IPS DF 6.9 (cell line): ENCODE measurements at regions not wholly inside any gene's neighbourhood (a gene's known extent, or its start where the extent isn't known, plus 50 kb on each side); places are given as distances from the start of the nearest gene placed in this dataset.
"Not testable (repeated sequence)": the region's sequence is repeated elsewhere in the genome, so short reads cannot be mapped to it uniquely, and the experiment has no call there.

Experiments used
- DNase-seq: peaks from one replicate; pipeline ENCODE4 v3.0.0-alpha.2; 2013; ENCODE audit warnings: low read depth, low spot score
- H3K27ac ChIP-seq: one replicate; pipeline ENCODE4 v1.5.1; 2013; ENCODE audit warnings: low read length, control low read depth
- H3K27me3 ChIP-seq: 2 replicates; pipeline ENCODE4 v1.6.1; 2013; ENCODE audit warnings: mild to moderate bottlenecking, low read length; ENCODE audit not compliant: control insufficient read depth, insufficient read depth
- H3K36me3 ChIP-seq: 2 replicates; pipeline ENCODE4 v1.6.1; 2013; ENCODE audit warnings: low read length; ENCODE audit not compliant: control insufficient read depth, insufficient read depth
- H3K4me1 ChIP-seq: 2 replicates; pipeline ENCODE4 v1.6.1; 2013; ENCODE audit warnings: low read length; ENCODE audit not compliant: control insufficient read depth, insufficient read depth
- H3K4me3 ChIP-seq: 2 replicates; pipeline ENCODE4 v1.5.1; 2013; ENCODE audit warnings: mild to moderate bottlenecking, low read length
- H3K9me3 ChIP-seq: 2 replicates; pipeline ENCODE4 v1.6.1; 2013; ENCODE audit warnings: low read length, inconsistent platforms; ENCODE audit not compliant: control insufficient read depth, insufficient read depth
- WGBS: extraction: QIAGEN DNeasy Blood & Tissue Kit; methylation state at CpG from one replicate; pipeline ENCODE4 v1.1.7; 2013; ENCODE audit warnings: mixed read lengths, missing lambda C conversion rate; ENCODE audit not compliant: insufficient read length, insufficient coverage; 5-methylcytosine and 5-hydroxymethylcytosine counted together

DNA sequence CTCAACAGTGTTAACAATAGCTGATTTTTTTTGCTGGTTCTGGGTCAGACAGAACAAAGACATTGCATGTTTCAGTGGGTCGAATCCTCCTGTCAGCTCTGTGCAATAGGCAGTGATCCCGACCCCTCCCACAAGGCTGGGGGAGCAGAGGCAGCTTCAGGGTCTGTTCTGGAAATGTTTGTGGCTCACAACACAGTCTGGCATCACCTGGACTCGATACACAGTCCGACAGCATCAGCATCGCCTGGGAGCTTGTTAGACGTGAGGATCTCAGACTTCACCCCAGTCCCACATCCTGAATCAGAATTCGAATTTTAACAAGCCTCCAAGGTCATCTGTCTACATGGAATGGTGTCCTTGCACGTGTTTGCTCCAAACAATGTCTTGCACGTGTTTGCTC, 384.7 kb downstream of the IRX2 start:
- Histone ChIP-seq H3K27me3 (no peaks in the 10 kb centered on the region), H3K36me3 (no peaks in the 10 kb centered on the region), H3K4me1 (no peaks in the 10 kb centered on the region), H3K4me3 (no peak overlapping the region), H3K27ac (no peak overlapping the region), H3K9me3 (no peaks in the 10 kb centered on the region)
- no CpG with 5 or more reads among the region's 9 CpGs for WGBS
- DNase-seq = no peak

DNA sequence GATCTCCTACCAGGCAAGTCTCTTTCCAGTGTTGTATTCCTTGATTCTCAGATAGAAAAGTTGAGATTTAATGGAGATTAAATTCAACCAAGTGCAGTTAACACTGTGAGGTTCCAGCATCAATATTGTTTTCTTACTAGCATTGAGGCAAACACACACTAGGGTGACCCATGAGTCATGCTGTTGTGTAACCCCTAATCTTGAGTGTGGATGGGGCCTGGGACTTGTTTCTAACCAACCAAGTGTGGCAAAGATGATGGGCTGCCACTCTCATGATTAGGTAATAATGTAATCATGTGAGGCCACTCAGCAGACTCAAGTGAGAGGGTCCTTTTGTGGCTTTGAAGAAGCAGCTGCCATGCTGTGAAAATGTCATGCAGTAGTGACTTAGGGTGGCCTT, 394.2 kb downstream of the IRX2 start:
- DNase-seq = no peak
- Histone ChIP-seq H3K9me3 (no peaks in the 10 kb centered on the region; the same call in 1 of the 2 replicates), H3K36me3 (no peaks in the 10 kb centered on the region), H3K27ac (no peak overlapping the region), H3K4me3 (no peak overlapping the region), H3K4me1 (no peaks in the 10 kb centered on the region), H3K27me3 (no peaks in the 10 kb centered on the region)

DNA sequence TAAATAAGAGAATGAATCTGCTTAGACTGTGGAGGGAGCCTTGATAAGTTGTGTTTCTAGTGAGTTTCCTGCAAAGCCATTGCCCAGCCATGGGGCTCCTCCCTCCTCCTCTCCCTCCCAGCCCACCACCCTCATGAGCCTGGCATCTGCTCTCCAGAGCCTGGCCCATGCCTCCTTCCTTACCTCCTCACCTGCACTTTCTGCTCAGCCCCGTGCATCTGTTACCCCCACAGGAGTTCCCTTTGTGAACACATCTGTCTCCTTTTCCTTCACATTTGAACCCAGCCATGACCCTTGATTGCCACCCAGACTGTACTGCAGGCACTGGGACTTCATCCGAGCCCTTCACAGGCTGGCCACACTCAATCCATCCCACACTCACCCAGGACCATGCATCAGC, 395.6 kb downstream of the IRX2 start:
- Histone ChIP-seq H3K4me3 (no peak overlapping the region), H3K36me3 (no peaks in the 10 kb centered on the region), H3K27ac (no peak overlapping the region), H3K4me1 (no peaks in the 10 kb centered on the region), H3K27me3 (no peaks in the 10 kb centered on the region), H3K9me3 (no peaks in the 10 kb centered on the region; the same call in 1 of the 2 replicates)
- no CpG with 5 or more reads among the region's 2 CpGs for WGBS
- no peak for DNase-seq

DNA sequence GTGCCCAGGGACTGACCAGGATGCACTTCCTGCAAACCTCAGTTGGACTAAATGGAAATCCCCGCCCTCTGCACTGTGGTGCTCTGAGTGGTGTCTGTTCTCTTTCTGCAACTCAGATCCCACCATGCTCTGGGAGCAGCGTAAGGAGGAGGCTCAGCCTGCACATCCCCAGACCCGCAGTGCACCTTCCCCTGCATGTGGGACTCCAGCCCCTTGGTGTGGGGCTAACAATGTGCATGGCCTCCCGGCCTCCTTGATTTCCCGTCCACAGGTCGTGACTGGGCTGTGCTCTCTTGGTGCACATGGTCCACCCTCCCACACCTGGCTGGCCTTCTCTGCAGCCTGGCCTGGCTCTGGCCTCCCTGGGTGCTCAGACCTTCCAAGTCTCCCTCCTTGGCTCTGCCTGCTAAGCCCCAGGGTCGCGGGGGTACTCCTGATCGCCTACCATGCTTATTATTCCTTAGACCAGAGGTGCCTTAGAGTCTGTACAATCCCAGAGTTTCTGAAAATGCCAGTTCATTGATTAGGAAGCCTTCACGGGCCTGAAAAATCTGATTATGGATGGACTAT, 397.5 kb downstream of the IRX2 start:
- Histone ChIP-seq H3K36me3 (no peaks in the 10 kb centered on the region), H3K27ac (no peak overlapping the region), H3K4me1 (no peaks in the 10 kb centered on the region), H3K4me3 (no peak overlapping the region), H3K27me3 (no peaks in the 10 kb centered on the region), H3K9me3 (no peaks in the 10 kb centered on the region; the same call in 1 of the 2 replicates)
- no CpG with 5 or more reads among the region's 10 CpGs for WGBS
- DNase-seq = no peak

DNA sequence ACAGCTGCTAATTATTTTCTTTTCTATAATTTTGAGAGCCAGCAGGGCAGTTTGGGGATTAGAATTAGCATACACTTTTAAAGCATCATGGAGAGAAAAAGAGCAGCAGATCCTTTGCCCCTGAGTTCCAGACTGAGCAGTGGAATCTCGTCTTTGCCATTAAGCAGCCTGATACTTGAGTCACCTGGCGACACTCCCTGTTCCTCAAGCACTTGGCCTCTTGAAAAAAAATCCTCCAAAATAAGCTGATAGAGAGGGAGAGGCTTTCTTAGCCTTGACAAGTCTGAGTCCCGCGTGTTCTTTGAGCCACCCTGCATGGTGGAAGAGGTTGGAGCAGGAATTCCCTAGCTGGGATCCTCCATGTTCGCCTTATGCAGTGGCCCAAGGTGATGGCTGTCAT, 398.3 kb downstream of the IRX2 start:
- no peak for DNase-seq
- Histone ChIP-seq H3K9me3 (no peaks in the 10 kb centered on the region; the same call in 1 of the 2 replicates), H3K36me3 (no peaks in the 10 kb centered on the region), H3K4me3 (no peak overlapping the region), H3K27me3 (no peaks in the 10 kb centered on the region), H3K4me1 (no peaks in the 10 kb centered on the region), H3K27ac (no peak overlapping the region)
- no CpG with 5 or more reads among the region's 5 CpGs for WGBS

DNA sequence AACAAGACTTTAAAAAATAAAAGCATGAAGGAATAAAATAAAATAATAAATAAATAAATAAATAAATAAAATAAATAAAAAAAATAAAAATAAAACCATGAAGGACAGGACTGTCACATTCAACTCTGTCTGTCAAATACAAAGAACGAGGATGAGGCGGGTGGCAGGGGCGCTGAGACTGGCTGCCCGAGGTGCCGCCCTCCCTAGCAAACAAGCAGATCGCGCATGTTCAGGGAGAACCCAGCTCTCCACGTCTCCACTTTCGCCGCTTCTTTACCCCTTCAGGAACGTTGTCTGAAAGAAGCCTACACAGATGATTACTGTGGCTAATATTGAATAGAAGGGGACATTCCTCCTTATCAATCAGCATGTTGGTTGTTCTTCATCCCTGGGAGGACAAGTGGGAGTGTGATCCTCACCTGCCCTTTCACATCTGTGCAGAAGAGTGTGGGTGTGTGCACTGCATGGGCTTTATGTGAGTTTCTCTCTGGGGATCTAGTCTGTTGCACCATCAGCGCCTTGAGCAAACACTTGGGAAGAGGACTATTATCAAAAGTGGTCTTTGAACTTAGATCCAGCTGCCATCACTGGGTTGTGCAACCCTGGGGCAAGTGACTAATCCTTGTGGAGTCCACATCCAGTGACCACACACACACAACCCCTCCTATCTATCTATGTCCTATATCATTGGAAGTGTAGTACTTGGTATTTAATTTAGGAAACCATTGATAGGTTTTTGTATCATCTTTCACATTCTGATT, 399.2 kb downstream of the IRX2 start:
- H3K4me1 ChIP-seq = no peaks in the 10 kb centered on the region
- H3K27ac ChIP-seq = no peak overlapping the region
- WGBS = no CpG with 5 or more reads among the region's 12 CpGs
- H3K27me3 ChIP-seq = no peaks in the 10 kb centered on the region
- no peaks in the 10 kb centered on the region for H3K36me3 ChIP-seq
- no peak for DNase-seq
- H3K9me3 ChIP-seq = no peaks in the 10 kb centered on the region; the same call in 1 of the 2 replicates
- no peak overlapping the region for H3K4me3 ChIP-seq

DNA sequence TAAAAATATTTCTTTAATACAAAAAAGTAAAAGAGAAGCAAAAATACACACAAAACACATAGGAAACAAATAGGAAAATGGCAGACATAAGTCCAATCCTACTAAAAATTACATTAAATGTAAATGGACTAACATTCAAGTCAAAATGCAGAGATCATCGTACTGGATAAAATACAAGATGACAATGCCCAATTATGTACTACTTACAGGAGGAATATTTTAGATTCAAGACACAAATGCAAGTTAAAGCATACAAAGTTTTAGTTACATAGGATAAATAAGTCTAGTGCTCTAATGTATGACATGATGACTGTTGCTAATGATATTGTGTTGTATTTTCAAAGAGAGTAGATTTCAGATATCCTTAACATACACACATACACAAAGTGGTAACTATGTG, 401.7 kb downstream of the IRX2 start:
- H3K4me3 ChIP-seq, H3K27me3 ChIP-seq, DNase-seq, H3K27ac ChIP-seq, H3K4me1 ChIP-seq, H3K9me3 ChIP-seq, H3K36me3 ChIP-seq: not testable (repeated sequence)
- WGBS = no CpG with 5 or more reads among the region's 1 CpG

DNA sequence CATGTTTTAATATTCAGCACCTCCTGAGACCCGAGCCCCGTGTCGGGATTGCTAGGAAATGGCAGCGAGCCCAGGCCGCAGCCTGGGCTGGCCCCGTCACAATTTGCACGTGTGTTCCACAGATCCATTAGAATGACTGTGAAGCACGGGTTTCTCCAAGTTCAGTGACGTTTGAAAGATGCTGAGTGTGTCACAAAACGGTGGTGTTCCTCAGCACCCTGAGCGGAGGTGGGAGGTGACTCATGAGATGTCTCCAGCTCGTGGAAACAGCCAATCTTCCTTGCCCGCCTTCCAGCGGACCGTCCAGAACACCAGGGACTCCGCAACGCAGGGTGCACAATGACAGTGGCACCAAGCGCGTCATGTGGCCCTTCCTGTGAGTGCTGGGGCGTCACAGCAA, 412.8 kb downstream of the IRX2 start:
- no CpG with 5 or more reads among the region's 20 CpGs for WGBS
- H3K4me3 ChIP-seq = no peak overlapping the region
- no peaks in the 10 kb centered on the region for H3K9me3 ChIP-seq
- H3K36me3 ChIP-seq = no peaks in the 10 kb centered on the region
- H3K4me1 ChIP-seq = peaks cover 2% of the 10 kb centered on the region
- no peak for DNase-seq
- no peak overlapping the region for H3K27ac ChIP-seq
- H3K27me3 ChIP-seq = no peaks in the 10 kb centered on the region

DNA sequence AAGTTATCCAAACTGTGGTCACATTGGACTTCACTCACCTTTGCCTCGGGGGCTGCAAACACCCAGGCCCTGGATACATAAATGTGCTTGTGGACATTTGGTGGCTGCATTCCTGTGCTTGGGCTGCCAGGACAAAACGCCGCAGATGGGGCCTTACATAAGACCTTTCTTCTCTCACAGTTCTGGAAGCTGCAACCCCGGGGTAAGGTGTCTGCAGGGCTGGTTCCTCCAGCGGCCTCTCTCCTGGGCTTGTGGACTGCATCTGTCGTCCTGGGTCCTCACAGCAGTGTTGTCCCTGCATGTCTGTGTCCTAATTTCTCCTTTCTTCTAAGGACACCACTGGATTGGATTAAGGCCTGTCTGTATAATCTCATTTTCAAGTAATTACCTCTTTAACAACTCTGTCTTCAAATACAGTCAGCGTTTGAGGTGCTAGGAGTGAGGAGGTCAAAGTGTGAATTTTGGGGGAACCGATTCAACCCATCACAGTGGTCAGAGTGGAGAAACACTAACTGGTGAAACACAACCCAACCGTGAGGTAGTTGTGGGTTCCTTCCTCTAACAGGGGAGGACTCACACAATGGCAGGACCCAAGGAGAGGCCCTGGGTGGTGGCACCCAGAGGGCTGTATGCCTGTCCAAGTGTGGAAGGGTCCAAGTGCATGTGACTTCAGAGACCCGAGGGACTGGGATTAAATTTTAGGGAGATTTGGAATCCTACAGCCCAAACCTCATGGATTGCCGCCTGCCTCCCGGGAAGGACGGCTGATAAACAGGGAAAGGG, 415.6 kb downstream of the IRX2 start:
- Histone ChIP-seq H3K36me3 (no peaks in the 10 kb centered on the region), H3K27me3 (no peaks in the 10 kb centered on the region), H3K9me3 (no peaks in the 10 kb centered on the region), H3K4me1 (peaks cover 2% of the 10 kb centered on the region), H3K4me3 (no peak overlapping the region), H3K27ac (no peak overlapping the region)
- no peak for DNase-seq
- no CpG with 5 or more reads among the region's 13 CpGs for WGBS

DNA sequence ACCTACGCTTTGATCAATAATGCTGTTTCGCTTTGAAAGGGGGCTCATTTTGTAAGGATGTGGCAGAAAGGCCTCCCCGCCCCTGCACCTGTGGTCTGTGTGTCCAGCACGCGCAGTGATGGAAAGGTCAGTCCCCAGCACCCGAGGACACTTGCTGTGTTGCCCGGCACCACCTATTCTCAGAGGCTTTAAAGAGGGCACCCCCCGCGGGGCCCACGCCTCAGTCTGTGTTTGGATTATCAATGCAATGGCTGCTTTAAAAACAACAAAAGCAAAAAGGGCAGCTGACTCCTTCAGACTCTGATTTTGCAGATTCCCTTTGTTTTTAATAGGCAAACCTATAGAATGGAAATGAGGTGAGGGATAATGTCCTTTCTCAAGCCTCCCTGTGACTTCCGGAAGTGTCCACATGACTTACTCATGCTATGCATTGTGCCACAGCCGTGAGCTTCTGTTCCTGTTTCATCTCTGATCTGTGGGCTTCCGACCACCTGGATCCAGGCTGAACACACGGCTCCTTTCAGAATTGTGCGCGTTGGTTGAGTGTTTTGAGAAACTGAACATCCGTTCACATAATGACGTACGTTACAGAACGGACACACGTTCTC, 416.2 kb downstream of the IRX2 start:
- no CpG with 5 or more reads among the region's 21 CpGs for WGBS
- Histone ChIP-seq H3K36me3 (no peaks in the 10 kb centered on the region), H3K27me3 (no peaks in the 10 kb centered on the region)

More for the DNA sequence above, 416.2 kb downstream of the IRX2 start:
- Histone ChIP-seq H3K27ac (no peak overlapping the region), H3K4me1 (peaks cover 2% of the 10 kb centered on the region), H3K4me3 (no peak overlapping the region), H3K9me3 (no peaks in the 10 kb centered on the region)
- no peak for DNase-seq
